ENCODE measurements at regions not wholly inside any gene's neighbourhood (a gene's known extent, or its start where the extent isn't known, plus 50 kb on each side); places are given as distances from the start of the nearest gene placed in this dataset.

DNA sequence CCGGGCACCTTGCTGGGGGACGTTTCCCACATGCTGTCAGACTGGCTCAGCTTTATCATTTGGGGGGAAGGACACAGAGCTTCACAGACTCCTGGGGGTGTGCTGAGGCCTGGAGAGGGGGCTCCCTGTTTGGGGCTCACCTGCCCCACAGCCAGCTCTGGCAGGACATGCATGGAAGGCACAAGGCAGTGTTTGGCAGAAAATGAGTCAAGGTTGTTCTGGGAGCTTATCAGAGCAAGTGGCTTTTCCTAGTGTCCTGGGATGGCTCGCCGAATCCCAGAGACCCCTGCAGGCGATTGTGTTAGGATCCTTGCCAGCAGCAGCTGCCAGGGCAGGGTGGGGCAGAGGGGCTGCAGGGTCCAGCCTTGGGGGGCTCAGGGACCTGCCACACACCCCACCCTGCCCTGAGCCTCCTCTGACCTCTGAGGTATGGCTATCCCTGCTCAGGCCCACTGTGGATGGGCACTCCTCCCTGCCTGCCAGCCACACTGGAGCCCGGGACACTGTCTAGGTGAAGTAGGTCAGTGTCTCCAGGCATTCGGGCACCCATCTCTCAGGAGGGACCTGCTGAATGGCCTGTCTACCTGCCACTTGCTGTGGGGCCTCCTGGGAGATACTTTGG, 1323.0 kb downstream of the BRD1 start:
- WGBS, 3 donors, result 68 to 81% (median 73%) methylated on average over 7 of the region's 7 CpGs

DNA sequence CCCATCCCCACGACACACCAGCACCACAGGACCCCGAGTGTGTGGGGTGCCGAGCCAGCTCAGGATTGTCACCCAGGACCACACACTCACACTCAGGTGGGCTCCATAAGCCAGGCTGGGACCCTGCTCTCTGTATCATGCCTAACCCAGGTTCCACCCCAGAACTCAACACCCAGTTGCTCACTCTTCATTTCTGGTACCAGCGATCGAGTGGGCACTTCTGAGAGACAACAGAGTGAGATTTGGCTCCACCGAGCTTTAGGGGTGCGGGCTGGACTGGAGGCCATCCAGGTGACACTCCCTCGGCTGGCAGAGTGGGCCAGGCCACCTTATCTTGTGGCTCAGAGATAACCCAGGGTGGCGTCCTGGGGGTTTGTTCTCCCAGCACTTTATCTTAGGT, 1323.8 kb downstream of the BRD1 start:
- Histone ChIP-seq H3K36me3 (no peaks in the 10 kb centered on the region), H3K9me3 (no peaks in the 10 kb centered on the region), H3K27me3 (no peaks in the 10 kb centered on the region), H3K4me1 (ENCODE audit: insufficient read depth) (no peaks in the 10 kb centered on the region), H3K4me3 (no peak overlapping the region), H3K27ac (no peak overlapping the region)
- no peak for TF ChIP-seq POLR2A (IDR thresholded peaks at IDR 0.05)
- TF ChIP-seq EP300 (IDR thresholded peaks at IDR 0.05), result no peak
- TF ChIP-seq, protein P1, sequence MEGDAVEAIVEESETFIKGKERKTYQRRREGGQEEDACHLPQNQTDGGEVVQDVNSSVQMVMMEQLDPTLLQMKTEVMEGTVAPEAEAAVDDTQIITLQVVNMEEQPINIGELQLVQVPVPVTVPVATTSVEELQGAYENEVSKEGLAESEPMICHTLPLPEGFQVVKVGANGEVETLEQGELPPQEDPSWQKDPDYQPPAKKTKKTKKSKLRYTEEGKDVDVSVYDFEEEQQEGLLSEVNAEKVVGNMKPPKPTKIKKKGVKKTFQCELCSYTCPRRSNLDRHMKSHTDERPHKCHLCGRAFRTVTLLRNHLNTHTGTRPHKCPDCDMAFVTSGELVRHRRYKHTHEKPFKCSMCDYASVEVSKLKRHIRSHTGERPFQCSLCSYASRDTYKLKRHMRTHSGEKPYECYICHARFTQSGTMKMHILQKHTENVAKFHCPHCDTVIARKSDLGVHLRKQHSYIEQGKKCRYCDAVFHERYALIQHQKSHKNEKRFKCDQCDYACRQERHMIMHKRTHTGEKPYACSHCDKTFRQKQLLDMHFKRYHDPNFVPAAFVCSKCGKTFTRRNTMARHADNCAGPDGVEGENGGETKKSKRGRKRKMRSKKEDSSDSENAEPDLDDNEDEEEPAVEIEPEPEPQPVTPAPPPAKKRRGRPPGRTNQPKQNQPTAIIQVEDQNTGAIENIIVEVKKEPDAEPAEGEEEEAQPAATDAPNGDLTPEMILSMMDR (IDR thresholded peaks at IDR 0.05), result no peak
- DNase-seq, result no peak
- intact Hi-C loops (cut with DNase I), result no loop called here
- 82 to 87% (median 85%) methylated on average over 8 to 9 of the region's 9 CpGs for WGBS, 3 donors

More for the DNA sequence above, 1323.0 kb downstream of the BRD1 start:
- Histone ChIP-seq H3K27ac (no peak overlapping the region), H3K4me3 (no peak overlapping the region), H3K36me3 (no peaks in the 10 kb centered on the region), H3K9me3 (no peaks in the 10 kb centered on the region), H3K27me3 (no peaks in the 10 kb centered on the region), H3K4me1 (ENCODE audit: insufficient read depth) (no peaks in the 10 kb centered on the region)
- intact Hi-C loops (cut with DNase I), result no loop called here
- no peak for TF ChIP-seq POLR2A (IDR thresholded peaks at IDR 0.05)
- TF ChIP-seq, protein P1 (IDR thresholded peaks at IDR 0.05), result no peak
- no peak for TF ChIP-seq EP300 (IDR thresholded peaks at IDR 0.05)
- DNase-seq, result no peak

DNA sequence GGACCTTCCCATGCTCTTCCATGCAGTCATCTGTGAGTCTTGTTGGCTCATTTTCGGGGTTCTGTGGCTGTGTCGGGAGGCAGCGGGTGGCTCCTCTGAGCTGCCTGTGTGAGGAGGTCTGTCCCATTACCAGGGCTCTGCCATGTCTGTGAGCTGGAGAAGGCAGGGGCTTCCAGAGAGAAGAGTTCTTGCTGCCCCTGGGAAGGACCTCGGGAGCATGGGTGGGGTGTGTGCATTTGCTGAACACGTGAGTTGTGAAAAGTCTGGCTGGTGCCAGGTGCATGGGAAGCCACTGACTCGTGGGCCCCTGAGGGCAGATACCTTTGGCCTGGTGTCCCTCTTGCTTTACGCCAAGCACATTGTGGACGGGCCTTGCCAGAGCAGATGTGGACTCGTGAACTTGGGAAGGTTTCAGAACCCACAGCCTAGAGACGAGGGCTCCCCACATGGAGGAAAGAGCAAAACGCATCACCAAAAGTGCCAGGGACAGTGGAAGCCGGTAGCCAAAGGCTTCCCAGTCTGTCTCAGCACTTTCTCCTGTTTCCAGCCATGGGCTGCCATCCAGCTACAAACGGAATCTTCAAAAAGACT, 1324.5 kb downstream of the BRD1 start:
- intact Hi-C loops (cut with DNase I), result no loop called here
- Histone ChIP-seq H3K27me3 (no peaks in the 10 kb centered on the region), H3K9me3 (no peaks in the 10 kb centered on the region), H3K4me3 (no peak overlapping the region), H3K27ac (no peak overlapping the region), H3K36me3 (no peaks in the 10 kb centered on the region), H3K4me1 (ENCODE audit: insufficient read depth) (no peaks in the 10 kb centered on the region)
- no peak for DNase-seq
- 75 to 87% (median 83%) methylated on average over 13 of the region's 13 CpGs for WGBS, 3 donors
- TF ChIP-seq, protein P1 (IDR thresholded peaks at IDR 0.05), result no peak
- TF ChIP-seq EP300 (IDR thresholded peaks at IDR 0.05) (no peak), POLR2A (IDR thresholded peaks at IDR 0.05) (no peak)

DNA sequence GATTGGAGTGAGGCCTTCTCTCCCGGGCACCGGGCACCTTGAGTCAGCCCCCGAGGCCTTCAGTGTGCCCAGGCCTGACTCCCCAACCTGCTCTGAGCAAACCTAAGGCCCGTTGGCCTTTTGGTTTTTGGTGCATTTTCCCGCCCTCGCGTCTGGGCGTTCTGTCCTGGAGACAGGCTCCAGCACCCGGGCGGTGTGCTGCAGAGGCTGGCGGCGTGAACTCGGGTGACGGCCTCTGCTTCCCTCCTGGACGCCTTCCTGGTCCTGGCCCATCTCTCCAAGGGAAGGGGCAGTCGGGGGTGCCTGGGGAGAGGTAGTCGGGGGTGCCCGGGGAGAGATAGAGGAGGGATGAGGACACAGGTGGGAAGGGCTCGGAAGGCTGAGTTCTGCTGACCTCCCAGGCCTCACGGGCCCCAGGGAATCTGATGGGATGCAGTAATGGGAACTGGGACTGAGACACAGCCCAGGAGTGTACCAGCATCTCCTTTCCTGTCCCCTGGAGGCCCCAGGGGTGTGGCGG, 1326.4 kb downstream of the BRD1 start:
- Histone ChIP-seq H3K27me3 (no peaks in the 10 kb centered on the region), H3K4me1 (ENCODE audit: insufficient read depth) (no peaks in the 10 kb centered on the region), H3K36me3 (no peaks in the 10 kb centered on the region), H3K4me3 (no peak overlapping the region), H3K9me3 (no peaks in the 10 kb centered on the region), H3K27ac (no peak overlapping the region)
- TF ChIP-seq, protein P1 (IDR thresholded peaks at IDR 0.05), result no peak
- TF ChIP-seq EP300 (IDR thresholded peaks at IDR 0.05) (no peak), POLR2A (IDR thresholded peaks at IDR 0.05) (no peak)
- DNase-seq, result no peak
- 91 to 92% (median 92%) methylated on average over 21 of the region's 21 CpGs for WGBS, 3 donors
- intact Hi-C loops (cut with DNase I), result no loop called here
